ENCODE measurements at regions not wholly inside any gene's neighbourhood (a gene's known extent, or its start where the extent isn't known, plus 50 kb on each side); places are given as distances from the start of the nearest gene placed in this dataset.

DNA sequence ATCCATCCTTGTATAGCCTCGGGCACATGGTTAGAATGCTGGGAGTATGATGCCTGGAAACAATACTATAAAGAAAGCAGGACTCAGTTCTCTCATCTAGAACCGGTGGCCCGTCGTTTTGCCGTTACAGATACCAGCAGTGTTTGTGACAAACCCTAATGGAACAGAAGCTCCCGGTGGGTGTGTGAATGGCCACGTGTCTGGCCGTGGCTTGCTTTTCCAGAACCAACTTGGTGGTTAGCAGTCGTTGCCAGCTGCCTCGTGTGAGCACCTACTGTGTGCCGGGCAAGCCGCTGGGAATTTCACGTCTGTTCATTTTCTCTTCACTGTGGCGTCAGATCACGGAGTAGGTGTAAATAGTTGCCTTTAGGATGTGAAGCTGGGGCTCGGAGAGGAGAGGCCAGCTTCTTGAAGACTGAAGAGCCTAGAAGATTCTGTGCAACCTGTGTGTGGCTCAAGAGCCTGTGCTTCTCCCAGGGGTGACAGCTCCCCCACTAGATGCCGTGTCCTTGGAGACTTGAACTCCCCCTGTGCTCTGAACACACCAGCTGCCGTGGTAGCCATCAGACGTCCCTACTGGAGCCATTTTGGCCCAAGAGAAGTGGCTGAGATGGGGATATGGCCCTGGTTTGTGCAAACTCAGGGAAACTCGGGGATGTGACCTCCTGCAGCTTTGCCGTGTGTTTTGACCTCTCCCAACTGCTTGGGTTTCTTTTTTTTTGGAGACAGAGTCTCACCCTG lies 57.5 kb upstream of the PPARA start:
- no peaks in the 10 kb centered on the region for H3F3A ChIP-seq (ENCODE audit: insufficient read depth, low read depth)
- H3K9me2 ChIP-seq (ENCODE audit: insufficient read depth) = no peaks in the 10 kb centered on the region
- no peaks in the 10 kb centered on the region for H3K36me3 ChIP-seq (ENCODE audit: low read depth)
- ChIA-PET CTCF (no interaction called here), POLR2A (ENCODE audit: unreplicated experiment) (no interaction called here)
- BruUV-seq (replicated peaks) = no TSS peak
- no peaks in the 10 kb centered on the region for H3K9me3 ChIP-seq (ENCODE audit: insufficient read depth, low read depth)
- no peaks in the 10 kb centered on the region for H3K4me1 ChIP-seq (replicated peaks; ENCODE audit: insufficient read depth)
- no peak overlapping the region for H2AFZ ChIP-seq
- TF ChIP-seq EZH2 (IDR thresholded peaks at IDR 0.05; ENCODE audit: low read depth) (no peak), CTCF (conservative IDR thresholded peaks at IDR 0.05) (no peak)
- no peak overlapping the region for H3K4me3 ChIP-seq
- intact Hi-C loops (cut with micrococcal nuclease; ENCODE audit: unreplicated experiment) = no loop called here
- peaks cover 50% of the 10 kb centered on the region for H4K20me1 ChIP-seq (ENCODE audit: insufficient read depth)
- H3K79me2 ChIP-seq (ENCODE audit: low read depth) = peaks cover 78% of the 10 kb centered on the region
- no peak for DNase-seq
- no peak overlapping the region for H3K4me2 ChIP-seq
- H3K27me3 ChIP-seq (ENCODE audit: insufficient read depth, low read depth) = no peaks in the 10 kb centered on the region
- no peak overlapping the region for H3K27ac ChIP-seq

- no peak overlapping the region for H2AFZ ChIP-seq
- H3K4me2 ChIP-seq = no peak overlapping the region
- H3K4me1 ChIP-seq (replicated peaks; ENCODE audit: insufficient read depth) = no peaks in the 10 kb centered on the region
- TF ChIP-seq EZH2 (IDR thresholded peaks at IDR 0.05; ENCODE audit: low read depth) (no peak), CTCF (conservative IDR thresholded peaks at IDR 0.05) (no peak)
- H3K9me2 ChIP-seq (ENCODE audit: insufficient read depth) = no peaks in the 10 kb centered on the region
- no peaks in the 10 kb centered on the region for H3K9me3 ChIP-seq (ENCODE audit: insufficient read depth, low read depth)
- no peaks in the 10 kb centered on the region for H3F3A ChIP-seq (ENCODE audit: insufficient read depth, low read depth)
- no TSS peak for BruUV-seq (replicated peaks)
- DNase-seq = no peak
- peaks cover 69% of the 10 kb centered on the region for H3K79me2 ChIP-seq (ENCODE audit: low read depth)
- intact Hi-C loops (cut with micrococcal nuclease; ENCODE audit: unreplicated experiment) = no loop called here
- H3K36me3 ChIP-seq (ENCODE audit: low read depth) = no peaks in the 10 kb centered on the region
- POLR2A ChIA-PET (ENCODE audit: unreplicated experiment) = no interaction called here
- CTCF ChIA-PET = no interaction called here
- H4K20me1 ChIP-seq (ENCODE audit: insufficient read depth) = peaks cover 54% of the 10 kb centered on the region
- no peaks in the 10 kb centered on the region for H3K27me3 ChIP-seq (ENCODE audit: insufficient read depth, low read depth)
- H3K4me3 ChIP-seq = no peak overlapping the region
- no peak overlapping the region for H3K27ac ChIP-seq
Observed at GRCh38 chr22:46093796-46094195, 56.5 kb upstream of the PPARA start.

DNA sequence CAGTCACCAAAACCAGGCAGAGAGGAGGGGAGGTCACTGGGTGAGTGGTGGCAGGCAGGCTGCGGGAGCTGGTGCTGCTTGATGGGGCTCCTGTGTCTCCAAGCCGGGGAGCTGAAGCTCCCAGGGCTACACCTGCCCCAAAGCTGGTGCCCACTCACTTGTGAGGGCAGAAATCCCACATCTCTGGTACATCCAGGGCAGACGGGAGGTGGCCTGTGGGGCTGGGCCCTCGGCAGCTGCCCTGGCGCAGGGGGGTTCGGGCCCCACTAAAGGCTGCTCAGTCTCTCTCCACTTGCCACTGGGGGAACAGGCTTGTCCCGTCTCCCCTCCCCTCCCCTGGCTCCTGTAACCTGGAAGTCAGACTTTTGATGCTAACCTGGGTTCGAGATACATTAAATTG lies 55.6 kb upstream of the PPARA start:
- H3K27ac ChIP-seq = no peak overlapping the region
- no peak overlapping the region for H3K4me3 ChIP-seq
- H3K27me3 ChIP-seq (ENCODE audit: insufficient read depth, low read depth) = no peaks in the 10 kb centered on the region
- CTCF ChIA-PET = no interaction called here
- no TSS peak for BruUV-seq (replicated peaks)
- H3K4me2 ChIP-seq = no peak overlapping the region
- no peak for DNase-seq
- no peak overlapping the region for H2AFZ ChIP-seq
- no peaks in the 10 kb centered on the region for H3F3A ChIP-seq (ENCODE audit: insufficient read depth, low read depth)
- no peaks in the 10 kb centered on the region for H3K9me2 ChIP-seq (ENCODE audit: insufficient read depth)
- H4K20me1 ChIP-seq (ENCODE audit: insufficient read depth) = peaks cover 54% of the 10 kb centered on the region
- no peaks in the 10 kb centered on the region for H3K9me3 ChIP-seq (ENCODE audit: insufficient read depth, low read depth)
- TF ChIP-seq CTCF (conservative IDR thresholded peaks at IDR 0.05) (no peak), EZH2 (IDR thresholded peaks at IDR 0.05; ENCODE audit: low read depth) (no peak)
- no peaks in the 10 kb centered on the region for H3K4me1 ChIP-seq (replicated peaks; ENCODE audit: insufficient read depth)
- intact Hi-C loops (cut with micrococcal nuclease; ENCODE audit: unreplicated experiment) = no loop called here
- POLR2A ChIA-PET (ENCODE audit: unreplicated experiment) = no interaction called here
- H3K79me2 ChIP-seq (ENCODE audit: low read depth) = peaks cover 61% of the 10 kb centered on the region
- H3K36me3 ChIP-seq (ENCODE audit: low read depth) = no peaks in the 10 kb centered on the region
